SU-DHL-6 (cell line): ENCODE measurements at regions not wholly inside any gene's neighbourhood (a gene's known extent, or its start where the extent isn't known, plus 50 kb on each side); places are given as distances from the start of the nearest gene placed in this dataset.
"Not testable (repeated sequence)": the region's sequence is repeated elsewhere in the genome, so short reads cannot be mapped to it uniquely, and the experiment has no call there.

Experiments
- H2AFZ ChIP-seq: fragments of 200-600 bp; sonication (generic); 2 replicates; pipeline ENCODE4 v1.6.1; 2014; ENCODE audit warnings: low read depth, mild to moderate bottlenecking, moderate library complexity, mixed read lengths, antibody characterized with exemption, low read length; ENCODE audit not compliant: severe bottlenecking
- H3F3A ChIP-seq: fragments of 200-600 bp; shearing (Covaris generic); 2 replicates; pipeline ENCODE4 v1.6.0; 2016; ENCODE audit warnings: antibody characterized with exemption, mild to moderate bottlenecking; ENCODE audit not compliant: insufficient read depth
- H3K27ac ChIP-seq: fragments of 200-600 bp; sonication (generic); 2 replicates; pipeline ENCODE4 v1.5.1; 2016; ENCODE audit warnings: low read depth, mild to moderate bottlenecking, low read length, moderate library complexity, mixed read lengths
- H3K27me3 ChIP-seq: fragments of 200-600 bp; sonication (generic), shearing (Covaris generic); 2 replicates; pipeline ENCODE4 v1.6.0; 2014; ENCODE audit warnings: mild to moderate bottlenecking, low read length
- H3K36me3 ChIP-seq: fragments of 200-600 bp; sonication (generic); 2 replicates; pipeline ENCODE4 v1.6.1; 2014; ENCODE audit warnings: mild to moderate bottlenecking, low read length, mixed read lengths
- H3K4me2 ChIP-seq: fragments of 300-600, 200-600 bp; shearing (Covaris generic), sonication (generic); 2 replicates; pipeline ENCODE4 v1.6.0; 2014; ENCODE audit warnings: low read length, low read depth, mild to moderate bottlenecking; ENCODE audit not compliant: poor library complexity, severe bottlenecking
- H3K4me3 ChIP-seq: fragments of 200-600 bp; sonication (generic); 2 replicates; pipeline ENCODE4 v1.5.1; 2014; ENCODE audit warnings: antibody characterized with exemption, low read length, mild to moderate bottlenecking, mixed read lengths; ENCODE audit not compliant: insufficient read depth, poor library complexity, severe bottlenecking
- H3K79me2 ChIP-seq: fragments of 200-600 bp; sonication (generic); 2 replicates; pipeline ENCODE4 v1.6.1; 2014; ENCODE audit warnings: mild to moderate bottlenecking, low read length, moderate library complexity; ENCODE audit not compliant: insufficient read depth
- H3K9ac ChIP-seq: fragments of 200-600 bp; sonication (generic); 2 replicates; pipeline ENCODE4 v1.7.0; 2014; ENCODE audit warnings: mild to moderate bottlenecking, low read length
- H3K9me2 ChIP-seq: fragments of 200-600 bp; sonication (generic); replicated peaks from 2 replicates; pipeline ENCODE4 v1.6.1; 2014; ENCODE audit warnings: low read length; ENCODE audit not compliant: insufficient read depth
- H3K9me3 ChIP-seq: fragments of 200-600 bp; sonication (generic); 2 replicates; pipeline ENCODE4 v1.6.1; 2014; ENCODE audit warnings: low read length, mixed read lengths; ENCODE audit not compliant: insufficient read depth
- H4K20me1 ChIP-seq: fragments of 200-600 bp; sonication (generic); 2 replicates; pipeline ENCODE4 v1.6.1; 2014; ENCODE audit warnings: low read depth, mild to moderate bottlenecking, antibody characterized with exemption, low read length, moderate library complexity, mixed read lengths
- EZH2phosphoT487 ChIP-seq: fragments of 200-600 bp; sonication (generic), shearing (Covaris generic); conservative IDR thresholded peaks from 2 replicates; pipeline ENCODE4 v1.6.1; 2018; ENCODE audit warnings: mild to moderate bottlenecking, antibody characterized with exemption, low read length, moderate library complexity, mixed read lengths
- TF ChIP-seq, protein P1 (sequence below): fragments of 200-600 bp; sonication (generic); IDR thresholded peaks from one replicate; pipeline ENCODE4 v1.5.1; 2017; ENCODE audit warnings: antibody characterized with exemption, mild to moderate bottlenecking, low read length, moderate library complexity; ENCODE audit not compliant: insufficient read depth, poor library complexity, severe bottlenecking

DNA sequence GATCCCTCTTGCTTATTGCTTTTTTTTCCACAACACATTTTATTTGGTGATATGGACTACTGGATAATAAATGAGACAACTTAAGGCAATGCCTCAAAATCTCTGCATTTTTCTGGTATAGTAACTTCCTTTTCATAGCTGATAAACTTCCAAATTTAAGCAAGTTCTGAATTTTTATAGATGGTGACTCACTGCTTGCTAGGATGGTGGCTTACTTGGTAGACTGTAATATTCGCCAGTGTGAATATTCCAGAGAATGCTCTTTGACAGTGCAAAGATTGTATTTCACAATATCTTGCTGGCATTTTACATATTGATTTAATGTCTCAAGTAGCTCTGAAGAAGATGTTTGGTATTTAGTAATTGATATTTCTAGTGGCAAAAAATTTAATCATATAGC is 472.4 kb downstream of the TFEC start:
- Histone ChIP-seq H3K27ac (no peak overlapping the region), H2AFZ (no peak overlapping the region), H3K4me2 (no peak overlapping the region), H3K9me2 (no peaks in the 10 kb centered on the region; the same call in 1 of the 2 replicates), H3F3A (no peaks in the 10 kb centered on the region), H3K79me2 (no peaks in the 10 kb centered on the region), H3K27me3 (no peaks in the 10 kb centered on the region), H3K9me3 (no peaks in the 10 kb centered on the region), H3K36me3 (no peaks in the 10 kb centered on the region), H3K9ac (no peak overlapping the region), H4K20me1 (no peaks in the 10 kb centered on the region), H3K4me3 (no peak overlapping the region)
- TF ChIP-seq, protein P1, sequence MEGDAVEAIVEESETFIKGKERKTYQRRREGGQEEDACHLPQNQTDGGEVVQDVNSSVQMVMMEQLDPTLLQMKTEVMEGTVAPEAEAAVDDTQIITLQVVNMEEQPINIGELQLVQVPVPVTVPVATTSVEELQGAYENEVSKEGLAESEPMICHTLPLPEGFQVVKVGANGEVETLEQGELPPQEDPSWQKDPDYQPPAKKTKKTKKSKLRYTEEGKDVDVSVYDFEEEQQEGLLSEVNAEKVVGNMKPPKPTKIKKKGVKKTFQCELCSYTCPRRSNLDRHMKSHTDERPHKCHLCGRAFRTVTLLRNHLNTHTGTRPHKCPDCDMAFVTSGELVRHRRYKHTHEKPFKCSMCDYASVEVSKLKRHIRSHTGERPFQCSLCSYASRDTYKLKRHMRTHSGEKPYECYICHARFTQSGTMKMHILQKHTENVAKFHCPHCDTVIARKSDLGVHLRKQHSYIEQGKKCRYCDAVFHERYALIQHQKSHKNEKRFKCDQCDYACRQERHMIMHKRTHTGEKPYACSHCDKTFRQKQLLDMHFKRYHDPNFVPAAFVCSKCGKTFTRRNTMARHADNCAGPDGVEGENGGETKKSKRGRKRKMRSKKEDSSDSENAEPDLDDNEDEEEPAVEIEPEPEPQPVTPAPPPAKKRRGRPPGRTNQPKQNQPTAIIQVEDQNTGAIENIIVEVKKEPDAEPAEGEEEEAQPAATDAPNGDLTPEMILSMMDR: no peak
- no peak for TF ChIP-seq EZH2phosphoT487

DNA sequence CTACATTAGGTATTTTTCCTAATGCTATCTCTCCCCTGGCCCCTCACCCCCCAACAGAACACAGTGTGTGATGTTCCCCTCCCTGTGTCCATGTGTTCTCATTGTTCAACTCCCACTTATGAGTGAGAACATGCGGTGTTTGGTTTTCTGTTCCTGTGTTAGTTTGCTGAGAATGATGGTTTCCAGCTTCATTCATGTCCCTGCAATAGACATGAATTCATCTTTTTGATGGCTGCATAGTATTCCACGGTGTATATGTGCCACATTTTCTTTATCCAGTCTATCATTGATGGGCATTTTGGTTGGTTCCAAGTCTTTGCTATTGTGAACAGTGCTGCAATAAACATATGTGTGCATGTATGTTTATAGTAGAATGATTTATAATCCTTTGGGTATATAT is 473.3 kb downstream of the TFEC start:
- H3K4me2 ChIP-seq, H3K36me3 ChIP-seq, H3K9me3 ChIP-seq, H2AFZ ChIP-seq, H3K79me2 ChIP-seq, H3K9me2 ChIP-seq, H3K27ac ChIP-seq, H3F3A ChIP-seq, H4K20me1 ChIP-seq, H3K27me3 ChIP-seq, H3K4me3 ChIP-seq, H3K9ac ChIP-seq: not testable (repeated sequence)

DNA sequence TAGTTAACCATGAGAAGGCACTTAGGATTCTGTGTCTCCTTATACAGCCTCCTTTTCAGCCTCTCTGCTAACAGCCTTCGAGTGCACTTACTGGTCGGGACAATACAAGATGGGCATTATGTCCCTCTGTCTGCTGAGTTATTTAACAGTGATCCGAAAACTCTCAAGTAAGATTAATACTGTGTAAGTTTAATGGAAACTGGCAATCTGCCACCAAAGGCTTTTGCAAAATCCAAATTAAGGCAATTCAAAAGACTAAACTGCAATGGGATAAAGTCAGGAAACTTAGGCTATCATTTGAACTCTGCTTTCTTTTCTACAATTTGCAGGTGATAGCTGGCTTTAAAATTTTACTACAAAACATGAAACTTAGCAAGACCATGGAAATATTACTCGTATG is 477.8 kb downstream of the TFEC start:
- Histone ChIP-seq H2AFZ (no peak overlapping the region), H3K27ac (no peak overlapping the region), H4K20me1 (no peaks in the 10 kb centered on the region), H3K4me2 (no peak overlapping the region), H3K9me3 (no peaks in the 10 kb centered on the region), H3K79me2 (no peaks in the 10 kb centered on the region), H3K9me2 (no peaks in the 10 kb centered on the region), H3K27me3 (no peaks in the 10 kb centered on the region), H3F3A (no peaks in the 10 kb centered on the region), H3K4me3 (no peak overlapping the region), H3K36me3 (no peaks in the 10 kb centered on the region), H3K9ac (no peak overlapping the region)
- TF ChIP-seq, protein P1: no peak
- no peak for TF ChIP-seq EZH2phosphoT487

DNA sequence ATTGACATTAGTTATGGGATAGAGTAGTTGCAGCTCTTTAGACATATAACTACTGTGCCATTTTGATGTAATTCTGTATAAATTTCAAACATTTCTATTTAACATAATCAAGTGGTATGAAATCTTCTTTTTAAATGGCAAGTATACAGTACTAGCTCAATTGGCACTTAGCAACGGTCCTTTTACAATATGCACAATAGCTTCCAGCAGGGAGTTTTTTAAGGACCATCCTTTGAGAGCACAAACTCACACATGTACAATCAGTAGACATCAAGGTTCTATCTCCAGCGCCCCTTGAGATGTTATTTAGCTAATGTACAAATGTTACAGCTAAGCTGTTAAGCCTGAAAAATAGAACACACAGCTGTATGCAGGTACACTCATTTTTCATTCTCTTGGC is 480.7 kb downstream of the TFEC start:
- TF ChIP-seq, protein P1: no peak
- TF ChIP-seq EZH2phosphoT487: no peak
- no peaks in the 10 kb centered on the region for H3K79me2 ChIP-seq
- no peak overlapping the region for H3K9ac ChIP-seq
- no peaks in the 10 kb centered on the region for H3K27me3 ChIP-seq
- no peak overlapping the region for H3K27ac ChIP-seq
- no peaks in the 10 kb centered on the region for H3K36me3 ChIP-seq
- no peak overlapping the region for H2AFZ ChIP-seq
- no peaks in the 10 kb centered on the region for H4K20me1 ChIP-seq
- no peaks in the 10 kb centered on the region for H3F3A ChIP-seq
- no peaks in the 10 kb centered on the region for H3K9me2 ChIP-seq
- no peaks in the 10 kb centered on the region for H3K9me3 ChIP-seq
- H3K4me2 ChIP-seq: no peak overlapping the region
- H3K4me3 ChIP-seq: no peak overlapping the region
